Left ventricle myocardium inferior (tissue), 1 donor: ENCODE measurements at regions not wholly inside any gene's neighbourhood (a gene's known extent, or its start where the extent isn't known, plus 50 kb on each side); places are given as distances from the start of the nearest gene placed in this dataset.

ENCODE experiments used
- DNase-seq: peaks from one replicate; pipeline ENCODE4 v3.0.0-alpha.2; 2020
- H3K27ac ChIP-seq: fragments of 200-600 bp; replicated peaks from 2 replicates; pipeline ENCODE4 v1.8.0; 2021
- H3K27me3 ChIP-seq: fragments of 200-600 bp; 2 replicates; pipeline ENCODE4 v1.8.0; 2021; ENCODE audit warnings: low read depth
- H3K36me3 ChIP-seq: fragments of 200-600 bp; 2 replicates; pipeline ENCODE4 v1.8.0; 2021
- H3K4me1 ChIP-seq: fragments of 200-600 bp; 2 replicates; pipeline ENCODE4 v1.8.0; 2021
- H3K4me3 ChIP-seq: fragments of 200-600 bp; 2 replicates; pipeline ENCODE4 v1.8.0; 2021; ENCODE audit warnings: mild to moderate bottlenecking, moderate library complexity
- H3K9me3 ChIP-seq: fragments of 200-600 bp; replicated peaks from 2 replicates; pipeline ENCODE4 v1.8.0; 2021
- CTCF ChIP-seq: fragments of 200-600 bp; IDR thresholded peaks from 2 replicates; pipeline ENCODE4 v1.8.0; 2021; ENCODE audit warnings: antibody characterized with exemption, mild to moderate bottlenecking, borderline replicate concordance
- intact Hi-C: fragments of 100-400 bp; cut with micrococcal nuclease; formaldehyde crosslinking; loops from one replicate; pipeline ENCODE4 v1.11.0; 2022
- donor health status: DM: no; HTN: yes; CAD: no; lungs with severe emphysema.

- no peak for DNase-seq
- intact Hi-C loops, result no loop called here
- no peaks in the 10 kb centered on the region for H3K36me3 ChIP-seq
- no peaks in the 10 kb centered on the region for H3K27me3 ChIP-seq
- no peak for TF ChIP-seq CTCF
- H3K27ac ChIP-seq, result no peak overlapping the region
- no peaks in the 10 kb centered on the region for H3K9me3 ChIP-seq
- no peak overlapping the region for H3K4me3 ChIP-seq
- peaks cover 32% of the 10 kb centered on the region for H3K4me1 ChIP-seq
Measured at GRCh38 chr2:43052944-43053306, 173.5 kb downstream of the ZFP36L2 start.

- no peak for DNase-seq
- no peaks in the 10 kb centered on the region for H3K27me3 ChIP-seq
- no peaks in the 10 kb centered on the region for H3K36me3 ChIP-seq
- no peaks in the 10 kb centered on the region for H3K9me3 ChIP-seq
- no peak overlapping the region for H3K4me3 ChIP-seq
- H3K4me1 ChIP-seq, result peaks cover 29% of the 10 kb centered on the region
- intact Hi-C loops, result no loop called here
- no peak overlapping the region for H3K27ac ChIP-seq
- no peak for TF ChIP-seq CTCF
Measured at GRCh38 chr2:43052204-43052943, 174.0 kb downstream of the ZFP36L2 start.

DNA sequence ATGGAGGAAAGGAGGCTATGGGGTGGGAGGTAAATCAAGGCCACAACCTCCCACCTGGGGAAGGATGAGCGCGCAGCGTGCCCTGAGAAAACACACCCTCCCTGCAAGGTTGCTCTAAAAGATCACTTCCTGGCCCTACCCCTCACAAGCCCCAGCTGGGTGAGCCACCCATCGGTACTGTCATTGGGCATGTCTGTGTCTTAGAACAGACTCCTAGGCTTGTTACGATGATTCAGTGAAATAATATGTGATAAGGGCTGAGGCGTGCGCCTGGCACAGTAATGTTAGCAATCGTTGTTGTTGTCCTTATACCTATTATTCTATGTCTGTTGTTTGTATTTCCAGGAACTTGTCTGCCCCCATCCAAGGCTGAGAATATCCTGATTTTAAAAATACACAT lies 175.1 kb downstream of the ZFP36L2 start:
- no peak for TF ChIP-seq CTCF
- H3K4me3 ChIP-seq, result no peak overlapping the region
- no peak for DNase-seq
- peaks cover 35% of the 10 kb centered on the region for H3K4me1 ChIP-seq
- intact Hi-C loops, result no loop called here
- no peaks in the 10 kb centered on the region for H3K9me3 ChIP-seq
- H3K36me3 ChIP-seq, result no peaks in the 10 kb centered on the region
- no peaks in the 10 kb centered on the region for H3K27me3 ChIP-seq
- no peak overlapping the region for H3K27ac ChIP-seq

- no peak for DNase-seq
- H3K4me3 ChIP-seq, result no peak overlapping the region
- no peaks in the 10 kb centered on the region for H3K36me3 ChIP-seq
- peaks cover 40% of the 10 kb centered on the region for H3K4me1 ChIP-seq
- no peak overlapping the region for H3K27ac ChIP-seq
- no peaks in the 10 kb centered on the region for H3K9me3 ChIP-seq
- intact Hi-C loops, result no loop called here
- no peaks in the 10 kb centered on the region for H3K27me3 ChIP-seq
- TF ChIP-seq CTCF, result no peak
Measured at GRCh38 chr2:43050866-43051265, 175.5 kb downstream of the ZFP36L2 start.

- H3K27ac ChIP-seq, result no peak overlapping the region
- no peaks in the 10 kb centered on the region for H3K27me3 ChIP-seq
- H3K4me3 ChIP-seq, result no peak overlapping the region
- no peak for TF ChIP-seq CTCF
- H3K36me3 ChIP-seq, result no peaks in the 10 kb centered on the region
- H3K9me3 ChIP-seq, result no peaks in the 10 kb centered on the region
- DNase-seq, result no peak
- H3K4me1 ChIP-seq, result peaks cover 42% of the 10 kb centered on the region
- intact Hi-C loops, result no loop called here
Measured at GRCh38 chr2:43049836-43050801, 176.3 kb downstream of the ZFP36L2 start.
